LNCaP clone FGC (cell line): ENCODE measurements at regions not wholly inside any gene's neighbourhood (a gene's known extent, or its start where the extent isn't known, plus 50 kb on each side); places are given as distances from the start of the nearest gene placed in this dataset.

Source experiments
- DNase-seq: peaks from one replicate; pipeline ENCODE4 v3.0.0-alpha.2; 2011; ENCODE audit warnings: low read depth
- H3K4me3 ChIP-seq: 2 replicates; pipeline ENCODE4 v1.5.1; 2011; ENCODE audit warnings: mild to moderate bottlenecking, low read depth, low read length, control low read depth
- CTCF ChIP-seq: IDR thresholded peaks from 2 replicates; pipeline ENCODE4 v1.5.1; 2012; ENCODE audit warnings: mild to moderate bottlenecking; ENCODE audit not compliant: control insufficient read depth, insufficient read depth; ENCODE audit errors: extremely low read depth

- H3K4me3 ChIP-seq: no peak overlapping the region
- no peak for TF ChIP-seq CTCF
- no peak for DNase-seq
Observed at GRCh38 chr18:11511434-11512095, 97.8 kb upstream of the SLC35G4 start.

GRCh38 chr18:11506856-11507255, 102.5 kb upstream of the SLC35G4 start:
- H3K4me3 ChIP-seq: no peak overlapping the region
- no peak for TF ChIP-seq CTCF
- no peak for DNase-seq

GRCh38 chr18:11505993-11506392, 103.4 kb upstream of the SLC35G4 start:
- no peak overlapping the region for H3K4me3 ChIP-seq
- DNase-seq: no peak
- no peak for TF ChIP-seq CTCF

- no peak overlapping the region for H3K4me3 ChIP-seq
- no peak for TF ChIP-seq CTCF
- DNase-seq: no peak
Observed at GRCh38 chr18:11504962-11505361, 104.4 kb upstream of the SLC35G4 start.

GRCh38 chr18:11502368-11502767, 107.0 kb upstream of the SLC35G4 start:
- no peak overlapping the region for H3K4me3 ChIP-seq
- no peak for DNase-seq
- TF ChIP-seq CTCF: no peak

GRCh38 chr18:11501352-11501751, 108.0 kb upstream of the SLC35G4 start:
- DNase-seq: no peak

More at GRCh38 chr18:11501352-11501751, 108.0 kb upstream of the SLC35G4 start:
- no peak overlapping the region for H3K4me3 ChIP-seq
- TF ChIP-seq CTCF: no peak
